Fibroblast of mammary gland (primary cell): ENCODE measurements at regions not wholly inside any gene's neighbourhood (a gene's known extent, or its start where the extent isn't known, plus 50 kb on each side); places are given as distances from the start of the nearest gene placed in this dataset.

Experiments
- DNase-seq: peaks from one replicate; pipeline ENCODE4 v3.0.0-alpha.2; 2010; ENCODE audit warnings: low read depth
- H3K4me3 ChIP-seq: 2 replicates; pipeline ENCODE4 v1.5.1; 2011; ENCODE audit warnings: low read depth, mild to moderate bottlenecking, low read length, moderate library complexity; ENCODE audit not compliant: control insufficient read depth
- TF ChIP-seq, protein P1 (sequence below): conservative IDR thresholded peaks from 2 replicates; pipeline ENCODE4 v1.5.1; 2011; ENCODE audit warnings: low read depth, low read length, inconsistent platforms; ENCODE audit not compliant: control insufficient read depth, insufficient read depth

DNA sequence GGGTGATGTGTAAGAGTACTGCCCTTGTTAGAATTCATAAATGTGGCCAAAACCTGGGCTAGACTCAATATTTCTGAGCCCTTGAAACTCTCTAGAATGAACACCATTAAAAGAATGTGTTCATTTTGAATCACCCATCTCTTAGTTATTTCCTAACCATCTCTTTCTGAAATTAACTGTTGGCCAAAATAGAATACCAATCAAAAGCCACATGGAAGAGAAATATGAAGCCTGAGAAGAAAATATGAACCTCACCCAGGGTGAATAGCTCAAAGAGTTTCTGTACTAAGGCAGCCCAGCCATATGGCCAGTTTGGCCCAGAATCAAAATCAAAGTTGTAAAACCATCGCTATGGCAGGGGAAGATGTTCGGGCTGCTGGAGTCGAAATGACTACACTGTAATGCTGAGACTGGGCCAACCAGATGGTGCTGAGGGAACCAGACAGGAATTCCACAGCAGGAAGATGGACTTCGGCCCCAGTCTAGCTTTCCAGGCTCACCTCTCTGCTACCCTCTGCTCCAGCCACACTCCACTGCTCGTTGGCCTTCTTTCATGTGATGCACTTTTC, 154.3 kb upstream of the ZFHX3 start:
- peak; percentile 97 for DNase-seq

GRCh38 chr16:73199214-73199613, 151.3 kb upstream of the ZFHX3 start:
- TF ChIP-seq, protein P1, sequence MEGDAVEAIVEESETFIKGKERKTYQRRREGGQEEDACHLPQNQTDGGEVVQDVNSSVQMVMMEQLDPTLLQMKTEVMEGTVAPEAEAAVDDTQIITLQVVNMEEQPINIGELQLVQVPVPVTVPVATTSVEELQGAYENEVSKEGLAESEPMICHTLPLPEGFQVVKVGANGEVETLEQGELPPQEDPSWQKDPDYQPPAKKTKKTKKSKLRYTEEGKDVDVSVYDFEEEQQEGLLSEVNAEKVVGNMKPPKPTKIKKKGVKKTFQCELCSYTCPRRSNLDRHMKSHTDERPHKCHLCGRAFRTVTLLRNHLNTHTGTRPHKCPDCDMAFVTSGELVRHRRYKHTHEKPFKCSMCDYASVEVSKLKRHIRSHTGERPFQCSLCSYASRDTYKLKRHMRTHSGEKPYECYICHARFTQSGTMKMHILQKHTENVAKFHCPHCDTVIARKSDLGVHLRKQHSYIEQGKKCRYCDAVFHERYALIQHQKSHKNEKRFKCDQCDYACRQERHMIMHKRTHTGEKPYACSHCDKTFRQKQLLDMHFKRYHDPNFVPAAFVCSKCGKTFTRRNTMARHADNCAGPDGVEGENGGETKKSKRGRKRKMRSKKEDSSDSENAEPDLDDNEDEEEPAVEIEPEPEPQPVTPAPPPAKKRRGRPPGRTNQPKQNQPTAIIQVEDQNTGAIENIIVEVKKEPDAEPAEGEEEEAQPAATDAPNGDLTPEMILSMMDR, result no peak
- no peak for DNase-seq
- H3K4me3 ChIP-seq, result no peak overlapping the region

More for the DNA sequence above, 154.3 kb upstream of the ZFHX3 start:
- no peak overlapping the region for H3K4me3 ChIP-seq
- TF ChIP-seq, protein P1, result no peak

GRCh38 chr16:73198481-73198880, 150.6 kb upstream of the ZFHX3 start:
- DNase-seq, result no peak
- H3K4me3 ChIP-seq, result no peak overlapping the region
- TF ChIP-seq, protein P1, result no peak

GRCh38 chr16:73197598-73197997, 149.7 kb upstream of the ZFHX3 start:
- no peak overlapping the region for H3K4me3 ChIP-seq
- TF ChIP-seq, protein P1, result no peak
- no peak for DNase-seq

GRCh38 chr16:73196670-73197069, 148.7 kb upstream of the ZFHX3 start:
- TF ChIP-seq, protein P1, result peak; percentile 67
- no peak overlapping the region for H3K4me3 ChIP-seq
- DNase-seq, result peak; percentile 79

GRCh38 chr16:73193464-73193863, 145.5 kb upstream of the ZFHX3 start:
- no peak for DNase-seq
- H3K4me3 ChIP-seq, result no peak overlapping the region

More at GRCh38 chr16:73193464-73193863, 145.5 kb upstream of the ZFHX3 start:
- TF ChIP-seq, protein P1, result no peak
